ENCODE measurements at regions not wholly inside any gene's neighbourhood (a gene's known extent, or its start where the extent isn't known, plus 50 kb on each side); places are given as distances from the start of the nearest gene placed in this dataset.

DNA sequence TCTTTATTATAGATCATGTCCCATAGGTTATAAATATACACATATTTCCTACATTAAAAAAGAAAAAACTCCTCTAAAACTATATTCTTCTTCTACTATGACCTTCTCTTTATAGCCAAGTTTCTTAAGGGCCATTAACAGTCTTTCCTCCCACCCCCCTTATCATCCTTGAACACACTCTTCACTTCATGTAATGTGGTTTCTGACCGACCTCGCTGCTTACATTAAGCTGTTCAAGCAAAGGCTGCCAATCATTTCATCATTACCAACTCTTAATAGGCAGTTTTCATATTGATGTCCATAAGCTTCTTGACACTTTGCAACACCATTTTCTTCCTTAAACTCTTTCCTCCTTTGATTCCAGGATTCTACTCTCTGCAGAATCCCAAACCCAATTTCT lies 283.0 kb upstream of the PCSK5 start:
- TF ChIP-seq, protein P1, sequence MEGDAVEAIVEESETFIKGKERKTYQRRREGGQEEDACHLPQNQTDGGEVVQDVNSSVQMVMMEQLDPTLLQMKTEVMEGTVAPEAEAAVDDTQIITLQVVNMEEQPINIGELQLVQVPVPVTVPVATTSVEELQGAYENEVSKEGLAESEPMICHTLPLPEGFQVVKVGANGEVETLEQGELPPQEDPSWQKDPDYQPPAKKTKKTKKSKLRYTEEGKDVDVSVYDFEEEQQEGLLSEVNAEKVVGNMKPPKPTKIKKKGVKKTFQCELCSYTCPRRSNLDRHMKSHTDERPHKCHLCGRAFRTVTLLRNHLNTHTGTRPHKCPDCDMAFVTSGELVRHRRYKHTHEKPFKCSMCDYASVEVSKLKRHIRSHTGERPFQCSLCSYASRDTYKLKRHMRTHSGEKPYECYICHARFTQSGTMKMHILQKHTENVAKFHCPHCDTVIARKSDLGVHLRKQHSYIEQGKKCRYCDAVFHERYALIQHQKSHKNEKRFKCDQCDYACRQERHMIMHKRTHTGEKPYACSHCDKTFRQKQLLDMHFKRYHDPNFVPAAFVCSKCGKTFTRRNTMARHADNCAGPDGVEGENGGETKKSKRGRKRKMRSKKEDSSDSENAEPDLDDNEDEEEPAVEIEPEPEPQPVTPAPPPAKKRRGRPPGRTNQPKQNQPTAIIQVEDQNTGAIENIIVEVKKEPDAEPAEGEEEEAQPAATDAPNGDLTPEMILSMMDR (IDR thresholded peaks at IDR 0.05), result no peak
- no peak for TF ChIP-seq POLR2A (IDR thresholded peaks at IDR 0.05)

All from testis (tissue), 2 donors.